ENCODE measurements at regions not wholly inside any gene's neighbourhood (a gene's known extent, or its start where the extent isn't known, plus 50 kb on each side); places are given as distances from the start of the nearest gene placed in this dataset.

DNA sequence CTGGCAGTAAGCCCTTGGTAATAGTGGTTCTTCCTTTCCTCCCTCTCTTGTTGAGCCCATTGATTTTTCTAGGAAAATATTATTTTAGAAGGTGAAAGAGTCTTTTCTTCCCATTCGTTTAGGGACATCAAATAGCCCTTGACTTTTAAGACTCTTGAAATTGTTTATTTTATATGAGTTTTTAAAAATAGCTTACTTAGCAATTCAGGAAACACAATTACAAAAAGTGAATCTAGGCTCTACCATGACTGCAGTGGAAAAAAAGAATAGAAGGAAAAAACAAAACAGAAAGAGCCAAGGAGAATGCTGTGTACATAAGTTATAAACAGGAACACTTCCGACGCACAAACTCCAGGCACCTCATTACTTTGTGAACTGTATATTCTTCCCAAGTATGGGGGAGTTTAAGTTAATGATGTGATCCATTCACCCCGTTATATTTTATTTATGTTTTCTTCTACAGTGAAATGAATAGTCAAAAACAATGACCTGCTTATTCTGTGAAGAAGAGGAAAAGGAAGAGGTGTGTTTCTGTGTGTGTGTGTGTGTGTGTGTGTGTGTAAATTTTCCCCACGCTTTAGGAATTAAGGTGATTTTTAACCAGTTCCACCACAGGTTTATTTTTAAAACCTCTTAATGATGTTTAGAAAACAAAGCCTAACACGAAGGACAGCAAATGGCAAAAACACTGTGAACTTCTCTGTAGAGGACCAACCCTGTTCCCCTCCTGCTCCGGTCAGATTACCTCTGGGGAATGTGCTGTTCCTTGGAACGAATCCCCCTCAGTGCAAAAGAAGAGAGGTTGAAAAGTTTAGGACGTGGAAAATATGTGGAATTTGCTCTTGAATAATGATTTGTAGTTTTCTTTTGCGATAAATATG lies 266.3 kb downstream of the KLF5 start:
- H3K27me3 Mint-ChIP-seq (ENCODE audit: low read depth): no peaks in the 10 kb centered on the region
- ChIA-PET CTCF (no interaction called here), POLR2A (no interaction called here)
- TF ChIP-seq ESRRA (CRISPR knock-in tag; IDR thresholded peaks at IDR 0.05; ENCODE audit: borderline replicate concordance) (no peak), TEAD1 (CRISPR knock-in tag; IDR thresholded peaks at IDR 0.05) (no peak), AFF4 (CRISPR knock-in tag; IDR thresholded peaks at IDR 0.05; ENCODE audit: borderline replicate concordance) (no peak), ZSCAN18 (CRISPR knock-in tag; IDR thresholded peaks at IDR 0.05) (no peak), IRF2 (CRISPR knock-in tag; IDR thresholded peaks at IDR 0.05; ENCODE audit: borderline replicate concordance, low read depth) (no peak), NFYB (CRISPR knock-in tag; conservative IDR thresholded peaks at IDR 0.05; ENCODE audit: low read depth) (no peak), ZNF425 (CRISPR knock-in tag; conservative IDR thresholded peaks at IDR 0.05) (no peak), NR3C1 (CRISPR knock-in tag; conservative IDR thresholded peaks at IDR 0.05; ENCODE audit: low read depth) (no peak), FOXK1 (CRISPR knock-in tag; IDR thresholded peaks at IDR 0.05) (no peak), USF2 (CRISPR knock-in tag; IDR thresholded peaks at IDR 0.05) (no peak), RORB (CRISPR knock-in tag; IDR thresholded peaks at IDR 0.05) (no peak), NFATC4 (CRISPR knock-in tag; IDR thresholded peaks at IDR 0.05) (no peak), E2F5 (CRISPR knock-in tag; IDR thresholded peaks at IDR 0.05) (no peak), CBFB (CRISPR knock-in tag; IDR thresholded peaks at IDR 0.05; ENCODE audit: low read depth) (no peak)
- TF ChIP-seq, protein P1, sequence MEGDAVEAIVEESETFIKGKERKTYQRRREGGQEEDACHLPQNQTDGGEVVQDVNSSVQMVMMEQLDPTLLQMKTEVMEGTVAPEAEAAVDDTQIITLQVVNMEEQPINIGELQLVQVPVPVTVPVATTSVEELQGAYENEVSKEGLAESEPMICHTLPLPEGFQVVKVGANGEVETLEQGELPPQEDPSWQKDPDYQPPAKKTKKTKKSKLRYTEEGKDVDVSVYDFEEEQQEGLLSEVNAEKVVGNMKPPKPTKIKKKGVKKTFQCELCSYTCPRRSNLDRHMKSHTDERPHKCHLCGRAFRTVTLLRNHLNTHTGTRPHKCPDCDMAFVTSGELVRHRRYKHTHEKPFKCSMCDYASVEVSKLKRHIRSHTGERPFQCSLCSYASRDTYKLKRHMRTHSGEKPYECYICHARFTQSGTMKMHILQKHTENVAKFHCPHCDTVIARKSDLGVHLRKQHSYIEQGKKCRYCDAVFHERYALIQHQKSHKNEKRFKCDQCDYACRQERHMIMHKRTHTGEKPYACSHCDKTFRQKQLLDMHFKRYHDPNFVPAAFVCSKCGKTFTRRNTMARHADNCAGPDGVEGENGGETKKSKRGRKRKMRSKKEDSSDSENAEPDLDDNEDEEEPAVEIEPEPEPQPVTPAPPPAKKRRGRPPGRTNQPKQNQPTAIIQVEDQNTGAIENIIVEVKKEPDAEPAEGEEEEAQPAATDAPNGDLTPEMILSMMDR (IDR thresholded peaks at IDR 0.05): no peak
- TF ChIP-seq, protein P2, sequence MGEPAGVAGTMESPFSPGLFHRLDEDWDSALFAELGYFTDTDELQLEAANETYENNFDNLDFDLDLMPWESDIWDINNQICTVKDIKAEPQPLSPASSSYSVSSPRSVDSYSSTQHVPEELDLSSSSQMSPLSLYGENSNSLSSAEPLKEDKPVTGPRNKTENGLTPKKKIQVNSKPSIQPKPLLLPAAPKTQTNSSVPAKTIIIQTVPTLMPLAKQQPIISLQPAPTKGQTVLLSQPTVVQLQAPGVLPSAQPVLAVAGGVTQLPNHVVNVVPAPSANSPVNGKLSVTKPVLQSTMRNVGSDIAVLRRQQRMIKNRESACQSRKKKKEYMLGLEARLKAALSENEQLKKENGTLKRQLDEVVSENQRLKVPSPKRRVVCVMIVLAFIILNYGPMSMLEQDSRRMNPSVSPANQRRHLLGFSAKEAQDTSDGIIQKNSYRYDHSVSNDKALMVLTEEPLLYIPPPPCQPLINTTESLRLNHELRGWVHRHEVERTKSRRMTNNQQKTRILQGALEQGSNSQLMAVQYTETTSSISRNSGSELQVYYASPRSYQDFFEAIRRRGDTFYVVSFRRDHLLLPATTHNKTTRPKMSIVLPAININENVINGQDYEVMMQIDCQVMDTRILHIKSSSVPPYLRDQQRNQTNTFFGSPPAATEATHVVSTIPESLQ (CRISPR knock-in tag; IDR thresholded peaks at IDR 0.05): no peak
- TF ChIP-seq, protein P3, sequence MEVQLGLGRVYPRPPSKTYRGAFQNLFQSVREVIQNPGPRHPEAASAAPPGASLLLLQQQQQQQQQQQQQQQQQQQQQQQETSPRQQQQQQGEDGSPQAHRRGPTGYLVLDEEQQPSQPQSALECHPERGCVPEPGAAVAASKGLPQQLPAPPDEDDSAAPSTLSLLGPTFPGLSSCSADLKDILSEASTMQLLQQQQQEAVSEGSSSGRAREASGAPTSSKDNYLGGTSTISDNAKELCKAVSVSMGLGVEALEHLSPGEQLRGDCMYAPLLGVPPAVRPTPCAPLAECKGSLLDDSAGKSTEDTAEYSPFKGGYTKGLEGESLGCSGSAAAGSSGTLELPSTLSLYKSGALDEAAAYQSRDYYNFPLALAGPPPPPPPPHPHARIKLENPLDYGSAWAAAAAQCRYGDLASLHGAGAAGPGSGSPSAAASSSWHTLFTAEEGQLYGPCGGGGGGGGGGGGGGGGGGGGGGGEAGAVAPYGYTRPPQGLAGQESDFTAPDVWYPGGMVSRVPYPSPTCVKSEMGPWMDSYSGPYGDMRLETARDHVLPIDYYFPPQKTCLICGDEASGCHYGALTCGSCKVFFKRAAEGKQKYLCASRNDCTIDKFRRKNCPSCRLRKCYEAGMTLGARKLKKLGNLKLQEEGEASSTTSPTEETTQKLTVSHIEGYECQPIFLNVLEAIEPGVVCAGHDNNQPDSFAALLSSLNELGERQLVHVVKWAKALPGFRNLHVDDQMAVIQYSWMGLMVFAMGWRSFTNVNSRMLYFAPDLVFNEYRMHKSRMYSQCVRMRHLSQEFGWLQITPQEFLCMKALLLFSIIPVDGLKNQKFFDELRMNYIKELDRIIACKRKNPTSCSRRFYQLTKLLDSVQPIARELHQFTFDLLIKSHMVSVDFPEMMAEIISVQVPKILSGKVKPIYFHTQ (CRISPR knock-in tag; IDR thresholded peaks at IDR 0.05): no peak
- no peak overlapping the region for H3K4me3 Mint-ChIP-seq
- H3K36me3 Mint-ChIP-seq: no peaks in the 10 kb centered on the region
- no peak overlapping the region for H3K27ac Mint-ChIP-seq
- H3K4me1 Mint-ChIP-seq: peaks cover 20% of the 10 kb centered on the region
- DNase-seq (ENCODE audit: low spot score) (no peak), ATAC-seq (no peak)
- H3K9me3 Mint-ChIP-seq: peaks cover 2% of the 10 kb centered on the region

Measured in WTC11 (cell line).